HCT116 (cell line): ENCODE measurements at regions not wholly inside any gene's neighbourhood (a gene's known extent, or its start where the extent isn't known, plus 50 kb on each side); places are given as distances from the start of the nearest gene placed in this dataset.

Experiments used
- ATF3 ChIP-seq: IDR thresholded peaks from 2 replicates; pipeline ENCODE4 v1.6.1; 2012
- CEBPB ChIP-seq: IDR thresholded peaks from 2 replicates; pipeline ENCODE4 v1.6.1; 2012; ENCODE audit warnings: low read depth
- CTCF ChIP-seq, 3 experiments: fragments of 200-600 bp in 1 of 3; sonication (generic) in 1 of 3; IDR thresholded peaks in 2 of 3; conservative IDR thresholded peaks in 1 of 3; 2 replicates each; pipeline ENCODE4 v1.5.1; 2012 to 2017; ENCODE audit warnings: low read depth in 2 of 3, low read length in 2 of 3, antibody characterized with exemption in 1 of 3, borderline replicate concordance in 1 of 3, control low read depth in 1 of 3, mild to moderate bottlenecking in 1 of 3, mixed read lengths in 1 of 3, mixed run types in 1 of 3, moderate library complexity in 1 of 3; ENCODE audit not compliant: insufficient read depth in 1 of 3
- ELF1 ChIP-seq: IDR thresholded peaks from 2 replicates; pipeline ENCODE4 v1.6.1; 2012; ENCODE audit warnings: low read depth, borderline replicate concordance
- POLR2A ChIP-seq: IDR thresholded peaks from 2 replicates; pipeline ENCODE4 v1.7.0; 2011; ENCODE audit warnings: borderline replicate concordance; ENCODE audit not compliant: insufficient read depth, insufficient read length; ENCODE audit errors: extremely low read depth
- POLR2AphosphoS5 ChIP-seq: IDR thresholded peaks from 2 replicates; pipeline ENCODE4 v1.6.1; 2011; ENCODE audit warnings: mild to moderate bottlenecking, low read depth, low read length, moderate library complexity
- RAD21 ChIP-seq: IDR thresholded peaks from 2 replicates; pipeline ENCODE4 v1.6.1; 2012; ENCODE audit warnings: low read depth, mild to moderate bottlenecking
- REST ChIP-seq: IDR thresholded peaks from 2 replicates; pipeline ENCODE4 v1.6.1; 2012; ENCODE audit warnings: low read depth
- SP1 ChIP-seq: IDR thresholded peaks from 2 replicates; pipeline ENCODE4 v1.6.1; 2012; ENCODE audit warnings: low read depth

- TF ChIP-seq RAD21 = no peak
- TF ChIP-seq CEBPB = no peak
- no peak for TF ChIP-seq POLR2A
- no peak for TF ChIP-seq CTCF (IDR thresholded peaks at IDR 0.05 in 2 of 3, conservative IDR thresholded peaks at IDR 0.05 in 1 of 3; ENCODE audit: borderline replicate concordance in 1 of 3, insufficient read depth in 1 of 3, low read depth in 2 of 3, low read length in 2 of 3)
- TF ChIP-seq ATF3 = no peak
- TF ChIP-seq SP1 = no peak
- TF ChIP-seq POLR2AphosphoS5 = no peak
- TF ChIP-seq ELF1 = no peak
- TF ChIP-seq REST = no peak
Observed at GRCh38 chr3:73846951-73847350, 222.2 kb upstream of the PDZRN3 start.
